GM10266 (cell line): ENCODE measurements at regions not wholly inside any gene's neighbourhood (a gene's known extent, or its start where the extent isn't known, plus 50 kb on each side); places are given as distances from the start of the nearest gene placed in this dataset.

Source experiments
- DNase-seq: peaks from one replicate; pipeline ENCODE4 v3.0.0; 2012; ENCODE audit errors: extremely low spot score
- TF ChIP-seq, protein P1 (sequence below): IDR thresholded peaks from 2 replicates; pipeline ENCODE4 v1.5.1; 2012; ENCODE audit warnings: mild to moderate bottlenecking, low read depth; ENCODE audit not compliant: control insufficient read depth, insufficient read depth; ENCODE audit errors: missing control alignments

DNA sequence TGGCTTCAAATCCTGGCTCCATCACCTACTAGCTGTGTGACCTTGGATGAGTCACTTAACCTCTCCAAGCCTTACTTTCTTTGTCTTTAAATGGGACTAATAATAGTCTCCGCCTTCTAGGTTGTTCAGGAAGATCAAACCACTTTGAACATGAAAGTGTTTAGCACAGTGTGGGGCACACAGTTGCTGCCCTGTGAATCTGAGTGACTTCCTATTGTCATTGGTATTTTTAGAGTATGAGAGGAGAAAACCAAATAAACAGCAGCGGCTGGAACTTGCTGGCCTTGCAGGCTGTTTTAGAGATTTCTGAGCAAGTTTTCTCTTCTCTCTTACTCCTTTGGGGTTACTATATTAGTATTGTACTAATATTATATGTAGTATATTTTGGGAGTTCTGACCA, 120.7 kb upstream of the MYL2 start:
- DNase-seq = no peak
- TF ChIP-seq, protein P1, sequence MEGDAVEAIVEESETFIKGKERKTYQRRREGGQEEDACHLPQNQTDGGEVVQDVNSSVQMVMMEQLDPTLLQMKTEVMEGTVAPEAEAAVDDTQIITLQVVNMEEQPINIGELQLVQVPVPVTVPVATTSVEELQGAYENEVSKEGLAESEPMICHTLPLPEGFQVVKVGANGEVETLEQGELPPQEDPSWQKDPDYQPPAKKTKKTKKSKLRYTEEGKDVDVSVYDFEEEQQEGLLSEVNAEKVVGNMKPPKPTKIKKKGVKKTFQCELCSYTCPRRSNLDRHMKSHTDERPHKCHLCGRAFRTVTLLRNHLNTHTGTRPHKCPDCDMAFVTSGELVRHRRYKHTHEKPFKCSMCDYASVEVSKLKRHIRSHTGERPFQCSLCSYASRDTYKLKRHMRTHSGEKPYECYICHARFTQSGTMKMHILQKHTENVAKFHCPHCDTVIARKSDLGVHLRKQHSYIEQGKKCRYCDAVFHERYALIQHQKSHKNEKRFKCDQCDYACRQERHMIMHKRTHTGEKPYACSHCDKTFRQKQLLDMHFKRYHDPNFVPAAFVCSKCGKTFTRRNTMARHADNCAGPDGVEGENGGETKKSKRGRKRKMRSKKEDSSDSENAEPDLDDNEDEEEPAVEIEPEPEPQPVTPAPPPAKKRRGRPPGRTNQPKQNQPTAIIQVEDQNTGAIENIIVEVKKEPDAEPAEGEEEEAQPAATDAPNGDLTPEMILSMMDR = no peak

- TF ChIP-seq, protein P1 = no peak
- no peak for DNase-seq
These were observed 120.3 kb upstream of the MYL2 start for GRCh38 chr12:111040690-111041089.

DNA sequence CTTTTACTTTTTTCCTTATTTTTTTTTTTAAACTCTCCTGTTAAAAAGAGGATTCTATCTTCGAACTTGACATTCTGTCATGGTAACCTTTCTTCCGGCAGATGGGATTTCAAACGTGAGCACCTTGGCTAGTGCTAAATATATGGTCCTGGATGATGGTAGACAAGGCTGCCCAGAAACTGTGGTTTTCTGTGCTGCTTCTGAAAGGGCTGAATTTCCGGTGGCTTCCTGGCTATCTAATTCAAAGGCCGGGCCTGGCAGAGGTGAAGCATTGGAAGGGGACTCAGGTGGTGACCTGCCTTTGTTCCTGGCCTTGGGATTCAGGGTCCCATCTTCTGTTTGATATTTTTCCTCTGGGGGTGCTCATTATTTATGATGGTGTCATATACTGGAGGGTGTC, 118.6 kb upstream of the MYL2 start:
- TF ChIP-seq, protein P1 = no peak

DNA sequence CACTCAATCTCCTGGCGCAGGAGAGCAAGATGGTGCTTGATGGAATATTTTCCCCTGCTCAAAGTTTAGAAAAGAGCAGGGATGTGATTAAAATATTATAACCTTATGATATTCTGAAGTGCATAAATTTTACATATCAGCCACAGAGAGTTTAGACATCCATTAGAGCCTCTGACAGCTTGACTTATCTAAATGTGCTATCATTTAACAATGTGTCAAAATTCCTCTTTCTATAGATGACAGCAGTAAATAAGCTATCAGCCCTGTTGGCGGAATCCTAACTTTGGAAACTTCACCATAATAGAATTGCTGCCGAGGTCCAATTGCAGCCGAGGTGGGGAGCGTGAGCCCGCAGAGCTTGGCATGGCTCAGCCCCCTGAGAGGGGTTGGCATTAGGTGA, 117.7 kb upstream of the MYL2 start:
- no peak for DNase-seq
- TF ChIP-seq, protein P1 = no peak

More for the DNA sequence above, 118.6 kb upstream of the MYL2 start:
- DNase-seq = no peak

GRCh38 chr12:111037047-111037446, 116.7 kb upstream of the MYL2 start:
- DNase-seq = no peak
- TF ChIP-seq, protein P1 = no peak

GRCh38 chr12:111035578-111036301, 115.4 kb upstream of the MYL2 start:
- TF ChIP-seq, protein P1 = no peak
- no peak for DNase-seq

DNA sequence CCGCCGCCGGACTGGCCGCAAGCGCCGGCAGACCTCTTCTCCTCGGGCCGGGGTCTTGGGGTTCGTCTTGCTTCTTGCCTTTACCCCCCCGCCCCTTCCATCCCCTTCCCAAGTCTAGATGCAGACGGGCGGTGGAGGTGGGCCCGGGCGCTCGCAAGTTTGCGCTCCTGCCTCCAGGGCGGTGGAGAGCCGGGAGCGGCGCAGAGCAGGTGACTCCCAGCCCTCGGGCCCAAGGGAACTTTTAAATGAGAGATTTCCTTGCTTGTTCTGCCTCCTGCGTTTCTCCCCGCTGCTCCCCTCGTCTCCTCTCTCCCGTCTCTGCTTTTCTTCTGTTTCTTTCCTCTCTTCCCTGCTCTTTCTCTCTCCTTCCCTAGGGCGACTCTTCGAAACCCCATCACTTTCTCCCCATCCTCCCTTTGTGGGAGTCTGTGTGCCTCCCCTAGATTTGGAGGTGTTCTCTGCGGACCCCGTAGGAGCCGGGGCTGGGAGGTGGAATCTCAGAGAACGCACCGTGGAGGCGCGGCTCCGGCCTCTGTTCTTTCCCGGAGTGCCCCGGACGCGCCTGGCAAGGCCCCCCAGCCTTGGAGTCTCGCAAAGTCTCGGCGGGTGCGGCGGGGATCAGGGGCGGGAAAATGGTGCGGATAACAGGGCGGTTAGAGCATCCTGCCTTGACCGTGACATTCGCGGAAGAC, 114.7 kb upstream of the MYL2 start:
- TF ChIP-seq, protein P1 = no peak
- DNase-seq = no peak
